ENCODE measurements at regions not wholly inside any gene's neighbourhood (a gene's known extent, or its start where the extent isn't known, plus 50 kb on each side); places are given as distances from the start of the nearest gene placed in this dataset.
A peak's percentile ranks its signal among the peaks of the same experiment; 100 is the strongest.

DNA sequence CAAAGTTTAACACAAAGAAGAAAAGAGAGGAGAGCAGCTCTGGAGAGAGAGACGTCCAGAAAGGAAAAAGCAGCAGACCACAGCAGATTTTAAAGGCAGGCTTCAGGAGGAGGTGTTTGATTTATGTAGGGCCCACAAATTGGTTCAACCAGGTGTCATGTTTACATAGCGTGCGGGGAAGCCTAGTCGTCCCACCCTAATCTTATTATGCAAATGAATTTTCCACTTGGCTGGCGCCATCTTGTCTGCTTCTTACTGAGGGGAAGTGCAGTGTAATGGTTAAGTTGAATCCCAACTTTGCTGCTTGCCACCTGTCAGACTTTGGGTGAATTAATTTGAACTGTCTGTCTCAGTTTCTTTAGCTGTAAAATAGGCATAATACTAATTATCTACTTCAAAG lies 282.4 kb upstream of the CYRIA start:
- H3K9me3 ChIP-seq, result no peaks in the 10 kb centered on the region
- no peak for TF ChIP-seq POLR2AphosphoS5 (IDR thresholded peaks at IDR 0.05)
- TF ChIP-seq POLR2A (IDR thresholded peaks at IDR 0.05), result no peak
- TF ChIP-seq, protein P1, sequence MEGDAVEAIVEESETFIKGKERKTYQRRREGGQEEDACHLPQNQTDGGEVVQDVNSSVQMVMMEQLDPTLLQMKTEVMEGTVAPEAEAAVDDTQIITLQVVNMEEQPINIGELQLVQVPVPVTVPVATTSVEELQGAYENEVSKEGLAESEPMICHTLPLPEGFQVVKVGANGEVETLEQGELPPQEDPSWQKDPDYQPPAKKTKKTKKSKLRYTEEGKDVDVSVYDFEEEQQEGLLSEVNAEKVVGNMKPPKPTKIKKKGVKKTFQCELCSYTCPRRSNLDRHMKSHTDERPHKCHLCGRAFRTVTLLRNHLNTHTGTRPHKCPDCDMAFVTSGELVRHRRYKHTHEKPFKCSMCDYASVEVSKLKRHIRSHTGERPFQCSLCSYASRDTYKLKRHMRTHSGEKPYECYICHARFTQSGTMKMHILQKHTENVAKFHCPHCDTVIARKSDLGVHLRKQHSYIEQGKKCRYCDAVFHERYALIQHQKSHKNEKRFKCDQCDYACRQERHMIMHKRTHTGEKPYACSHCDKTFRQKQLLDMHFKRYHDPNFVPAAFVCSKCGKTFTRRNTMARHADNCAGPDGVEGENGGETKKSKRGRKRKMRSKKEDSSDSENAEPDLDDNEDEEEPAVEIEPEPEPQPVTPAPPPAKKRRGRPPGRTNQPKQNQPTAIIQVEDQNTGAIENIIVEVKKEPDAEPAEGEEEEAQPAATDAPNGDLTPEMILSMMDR (IDR thresholded peaks at IDR 0.05), result no peak
- intact Hi-C loops (cut with DNase I; ENCODE audit: low total_unique reads), result no loop called here

DNA sequence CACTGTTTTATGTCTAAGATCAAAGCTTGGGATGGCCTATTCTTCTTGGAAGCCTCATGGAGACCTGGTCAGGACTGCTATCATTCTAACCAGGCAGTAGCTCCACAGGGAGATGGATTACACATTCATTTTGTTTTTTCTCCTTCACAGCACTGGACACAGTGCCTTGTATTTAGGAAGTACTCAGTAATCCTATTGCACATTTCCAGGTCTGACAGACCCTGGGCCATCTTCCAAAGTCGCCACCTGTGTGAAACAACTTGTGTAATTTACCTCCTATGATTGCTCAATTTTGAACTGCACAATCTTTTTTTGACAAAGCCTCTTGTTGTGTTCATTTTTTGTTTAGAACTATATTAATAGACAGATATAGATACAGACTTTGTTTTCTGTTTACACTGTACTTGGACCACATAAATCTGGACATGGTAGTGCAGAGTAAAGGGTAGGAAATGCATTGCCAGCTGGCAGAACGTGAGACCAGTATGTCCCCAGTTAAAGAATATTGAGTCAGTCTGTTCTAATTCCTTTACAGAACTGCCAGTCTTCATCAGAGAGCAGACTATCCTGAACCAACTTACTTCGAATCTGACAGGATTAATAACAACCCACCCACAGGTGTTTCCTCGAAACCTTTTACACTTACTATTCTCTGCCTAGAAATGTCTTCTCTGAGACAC lies 277.8 kb upstream of the CYRIA start:
- H3K9me3 ChIP-seq, result no peaks in the 10 kb centered on the region
- intact Hi-C loops (cut with DNase I; ENCODE audit: low total_unique reads), result no loop called here
- DNase-seq (ENCODE audit: low spot score in 2 of 2), result peak in 1 of 2 donors; percentile 19

More for the DNA sequence above, 282.4 kb upstream of the CYRIA start:
- no peak for DNase-seq (ENCODE audit: low spot score in 2 of 2)
- Histone ChIP-seq H3K27me3 (no peaks in the 10 kb centered on the region), H3K4me1 (no peaks in the 10 kb centered on the region), H3K36me3 (no peaks in the 10 kb centered on the region), H3K27ac (no peak overlapping the region), H3K4me3 (no peak overlapping the region)

DNA sequence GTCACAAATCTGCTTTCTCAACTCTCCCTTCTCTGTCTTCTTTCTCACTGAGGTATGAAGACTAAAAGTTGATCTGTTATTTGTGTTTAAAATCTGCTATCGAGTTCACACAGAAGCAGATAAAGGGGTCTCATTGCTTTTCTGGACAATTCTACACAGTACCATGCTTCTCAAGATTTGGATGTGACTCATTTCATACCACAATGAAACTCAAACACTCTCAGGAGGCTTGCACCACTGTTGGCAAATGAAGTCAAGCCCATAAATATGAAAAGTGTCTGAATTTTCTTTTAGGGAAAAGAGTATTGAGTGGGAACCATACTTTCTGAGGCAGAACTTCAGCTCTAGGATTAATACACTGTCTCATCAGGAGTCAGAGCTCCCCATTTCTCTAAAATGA lies 274.6 kb upstream of the CYRIA start:
- no peaks in the 10 kb centered on the region for H3K36me3 ChIP-seq
- TF ChIP-seq POLR2A (IDR thresholded peaks at IDR 0.05) (no peak), POLR2AphosphoS5 (IDR thresholded peaks at IDR 0.05) (no peak)
- TF ChIP-seq, protein P1 (IDR thresholded peaks at IDR 0.05), result no peak
- H3K27me3 ChIP-seq, result no peaks in the 10 kb centered on the region
- intact Hi-C loops (cut with DNase I; ENCODE audit: low total_unique reads), result no loop called here
- no peaks in the 10 kb centered on the region for H3K4me1 ChIP-seq
- H3K9me3 ChIP-seq, result no peaks in the 10 kb centered on the region
- no peak for DNase-seq (ENCODE audit: low spot score in 2 of 2)
- no peak overlapping the region for H3K4me3 ChIP-seq
- no peak overlapping the region for H3K27ac ChIP-seq

More for the DNA sequence above, 277.8 kb upstream of the CYRIA start:
- TF ChIP-seq POLR2A (IDR thresholded peaks at IDR 0.05) (no peak), POLR2AphosphoS5 (IDR thresholded peaks at IDR 0.05) (no peak)
- TF ChIP-seq, protein P1 (IDR thresholded peaks at IDR 0.05), result no peak
- Histone ChIP-seq H3K36me3 (no peaks in the 10 kb centered on the region), H3K4me3 (no peak overlapping the region), H3K27ac (no peak overlapping the region), H3K4me1 (no peaks in the 10 kb centered on the region), H3K27me3 (no peaks in the 10 kb centered on the region)

DNA sequence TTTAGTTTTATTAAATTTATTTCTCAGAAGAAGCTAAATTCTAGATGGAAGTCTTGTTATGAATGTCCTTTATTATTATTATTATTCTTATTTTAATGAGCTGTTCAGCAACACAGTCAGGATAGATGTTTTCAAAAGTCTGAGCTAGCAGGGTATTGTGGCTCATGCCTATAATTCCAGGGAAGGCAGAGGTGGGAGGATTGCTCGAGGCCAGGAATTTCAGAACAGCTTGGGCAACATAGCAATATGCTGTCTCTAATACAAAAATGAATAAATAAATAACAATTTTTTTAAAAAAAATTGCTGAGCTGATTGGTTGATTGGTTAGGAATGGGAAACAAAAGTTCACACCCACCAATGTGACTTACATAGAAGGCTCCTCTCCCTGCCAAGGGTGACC lies 274.1 kb upstream of the CYRIA start:
- DNase-seq (ENCODE audit: low spot score in 2 of 2), result no peak
- TF ChIP-seq, protein P1 (IDR thresholded peaks at IDR 0.05), result no peak
- TF ChIP-seq POLR2AphosphoS5 (IDR thresholded peaks at IDR 0.05) (no peak), POLR2A (IDR thresholded peaks at IDR 0.05) (no peak)
- no peaks in the 10 kb centered on the region for H3K9me3 ChIP-seq
- intact Hi-C loops (cut with DNase I; ENCODE audit: low total_unique reads), result no loop called here
- H3K4me1 ChIP-seq, result no peaks in the 10 kb centered on the region
- H3K27me3 ChIP-seq, result no peaks in the 10 kb centered on the region
- H3K36me3 ChIP-seq, result no peaks in the 10 kb centered on the region
- H3K27ac ChIP-seq, result no peak overlapping the region
- no peak overlapping the region for H3K4me3 ChIP-seq

DNA sequence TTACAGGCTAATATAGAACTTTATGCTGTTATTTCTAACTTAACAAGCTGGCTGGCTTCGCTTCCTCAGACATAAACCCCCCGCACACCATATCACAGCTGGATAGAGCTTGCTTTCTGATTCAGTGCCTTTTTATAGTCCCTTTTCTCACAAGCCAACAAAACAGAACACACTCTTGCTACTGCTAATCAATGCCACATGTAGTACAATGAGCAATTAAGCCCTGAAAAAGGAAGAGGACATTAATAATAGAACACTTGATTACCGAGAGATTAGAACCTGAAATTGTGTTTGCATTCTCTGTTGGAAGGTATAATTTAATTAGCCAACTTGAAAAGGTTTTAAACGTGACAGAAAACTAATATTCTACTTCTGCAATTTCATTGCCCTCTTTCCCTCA lies 267.7 kb upstream of the CYRIA start:
- no peaks in the 10 kb centered on the region for H3K4me1 ChIP-seq
- no peak for TF ChIP-seq POLR2AphosphoS5 (IDR thresholded peaks at IDR 0.05)
- TF ChIP-seq, protein P1 (IDR thresholded peaks at IDR 0.05), result no peak
- no peak for TF ChIP-seq POLR2A (IDR thresholded peaks at IDR 0.05)

More for the DNA sequence above, 267.7 kb upstream of the CYRIA start:
- Histone ChIP-seq H3K36me3 (no peaks in the 10 kb centered on the region), H3K27me3 (no peaks in the 10 kb centered on the region), H3K4me3 (no peak overlapping the region), H3K27ac (no peak overlapping the region), H3K9me3 (no peaks in the 10 kb centered on the region)
- DNase-seq (ENCODE audit: low spot score in 2 of 2), result no peak
- intact Hi-C loops (cut with DNase I; ENCODE audit: low total_unique reads), result no loop called here
